Endothelial cell of umbilical vein (primary cell): ENCODE measurements at regions not wholly inside any gene's neighbourhood (a gene's known extent, or its start where the extent isn't known, plus 50 kb on each side); places are given as distances from the start of the nearest gene placed in this dataset.

ENCODE experiments used
- BruUV-seq: library from RNA; stranded (reverse); fragments of 400-500 nt; replicated peaks from 2 replicates; lab custom pipeline; 2021; lab: Mats Ljungman, UMichigan
- CTCF ChIA-PET: fragments of 300-600, 350-600 bp; sonication (Branson Sonifier 250); formaldehyde crosslinking; loops from one replicate; lab custom pipeline; 2021; ENCODE audit warnings: antibody characterized with exemption, inconsistent platforms; lab: Charles Lee
- POLR2A ChIA-PET: fragments of 300-600, 350-600 bp; sonication (Branson Sonifier 250); formaldehyde crosslinking; loops from one replicate; lab custom pipeline; 2021; ENCODE audit warnings: antibody characterized with exemption, inconsistent platforms; lab: Charles Lee
- DNase-seq: peaks from one replicate; pipeline ENCODE4 v3.0.0-alpha.2; 2011; ENCODE audit warnings: low read depth, low spot score
- FAIRE-seq: peaks from 2 replicates; lab custom pipeline; 2011; peaks lifted over from hg19 to GRCh38; lab: Jason Lieb, UNC
- H2AFZ ChIP-seq: 2 replicates; pipeline ENCODE4 v1.6.0; 2012; ENCODE audit warnings: low read depth, low read length, control low read depth, inconsistent platforms
- H3K27ac ChIP-seq: 2 replicates; pipeline ENCODE4 v1.5.1; 2011; ENCODE audit warnings: low read depth, mild to moderate bottlenecking, control low read depth, low read length, moderate library complexity; ENCODE audit not compliant: insufficient read depth
- H3K27me3 ChIP-seq, 2 experiments: 2 replicates each; pipeline versions ENCODE4 v1.6.0 to v1.6.1; 2011; ENCODE audit warnings: low read length in 2 of 2, mixed read lengths in 1 of 2; ENCODE audit not compliant: control insufficient read depth in 2 of 2, insufficient read depth in 2 of 2
- H3K36me3 ChIP-seq, 2 experiments: 2 replicates in 1 of 2; 3 replicates in 1 of 2; pipeline ENCODE4 v1.5.1; 2011; ENCODE audit warnings: low read length in 2 of 2, mild to moderate bottlenecking in 1 of 2, moderate library complexity in 1 of 2; ENCODE audit not compliant: control insufficient read depth in 2 of 2, insufficient read depth in 2 of 2; ENCODE audit errors: extremely low read depth in 1 of 2
- H3K4me1 ChIP-seq: 3 replicates; pipeline ENCODE4 v1.5.1; 2011; ENCODE audit warnings: mild to moderate bottlenecking, low read length; ENCODE audit not compliant: control insufficient read depth, insufficient read depth; ENCODE audit errors: extremely low read depth
- H3K4me2 ChIP-seq: 2 replicates; pipeline ENCODE4 v1.6.1; 2011; ENCODE audit warnings: low read length, control low read depth, mixed read lengths; ENCODE audit not compliant: insufficient read depth
- H3K4me3 ChIP-seq, 3 experiments: fragments of 200-600 bp in 1 of 3; sonication (generic), shearing (Covaris generic) in 1 of 3; replicated peaks in 1 of 3; 2 replicates each; pipeline ENCODE4 v1.5.1; 2011 to 2016; ENCODE audit warnings: control low read depth in 3 of 3, low read length in 3 of 3, mild to moderate bottlenecking in 2 of 3, inconsistent platforms in 1 of 3, low read depth in 1 of 3, moderate library complexity in 1 of 3; ENCODE audit not compliant: insufficient read depth in 1 of 3
- H3K79me2 ChIP-seq: 2 replicates; pipeline ENCODE4 v1.6.0; 2012; ENCODE audit warnings: low read length, inconsistent platforms; ENCODE audit not compliant: control insufficient read depth, insufficient read depth
- H3K9ac ChIP-seq: replicated peaks from 2 replicates; pipeline ENCODE3; 2011; ENCODE audit warnings: low read length, control low read depth; ENCODE audit not compliant: insufficient read depth; ENCODE audit errors: extremely low read depth
- H3K9me1 ChIP-seq: replicated peaks from 3 replicates; pipeline ENCODE4 v1.6.0; 2011; ENCODE audit warnings: mild to moderate bottlenecking, low read length; ENCODE audit not compliant: control insufficient read depth, insufficient read depth; ENCODE audit errors: extremely low read depth
- H3K9me3 ChIP-seq: replicated peaks from 2 replicates; pipeline ENCODE4 v1.5.1; 2012; ENCODE audit warnings: low read length, inconsistent platforms; ENCODE audit not compliant: control insufficient read depth, insufficient read depth
- H4K20me1 ChIP-seq: replicated peaks from 2 replicates; pipeline ENCODE3; 2011; ENCODE audit warnings: mild to moderate bottlenecking, low read length; ENCODE audit not compliant: control insufficient read depth, insufficient read depth; ENCODE audit errors: extremely low read depth
- EZH2 ChIP-seq: IDR thresholded peaks from 2 replicates; pipeline ENCODE4 v1.6.1; 2012; ENCODE audit warnings: borderline replicate concordance, low read depth, mild to moderate bottlenecking, moderate library complexity, low read length, inconsistent platforms; ENCODE audit not compliant: severe bottlenecking
- FOS ChIP-seq: IDR thresholded peaks from 2 replicates; pipeline ENCODE4 v1.6.1; 2011; ENCODE audit warnings: mild to moderate bottlenecking, low read length, moderate library complexity, borderline replicate concordance; ENCODE audit not compliant: insufficient read depth
- GATA2 ChIP-seq: IDR thresholded peaks from 2 replicates; pipeline ENCODE4 v1.7.0; 2011; ENCODE audit warnings: low read depth, mild to moderate bottlenecking, moderate library complexity, mixed read lengths, low read length; ENCODE audit not compliant: insufficient read length, insufficient read depth
- JUN ChIP-seq: IDR thresholded peaks from 2 replicates; pipeline ENCODE4 v1.6.1; 2011; ENCODE audit warnings: borderline replicate concordance, low read depth; ENCODE audit not compliant: insufficient read length, insufficient read depth
- MYC ChIP-seq: IDR thresholded peaks from one replicate; pipeline ENCODE4 v1.6.1; 2011; ENCODE audit warnings: mild to moderate bottlenecking, low read depth, low read length
- POLR2A ChIP-seq: IDR thresholded peaks from 2 replicates; pipeline ENCODE4 v1.6.1; 2012; ENCODE audit warnings: low read depth, mild to moderate bottlenecking, control low read depth, low read length
- POLR2AphosphoS5 ChIP-seq: IDR thresholded peaks from 2 replicates; pipeline ENCODE4 v1.6.1; 2012; ENCODE audit warnings: low read depth, mild to moderate bottlenecking, control low read depth, low read length, moderate library complexity; ENCODE audit not compliant: insufficient read depth
- dilution Hi-C: fragments of 300-500 bp; cut with MboI; formaldehyde crosslinking; loops from one replicate; pipeline ENCODE4 v1.15.0; 2019; ENCODE audit warnings: low sequenced_read_pairs; ENCODE audit not compliant: extremely low pct_ligation_motif_present
- intact Hi-C: fragments of 100-400 bp; cut with micrococcal nuclease; formaldehyde crosslinking; loops from one replicate; pipeline ENCODE4 v1.10.0; 2022
- TF ChIP-seq, protein P1 (sequence below), 2 donors: IDR thresholded peaks; 1 replicate in 1 of 2; 2 replicates in 1 of 2; pipeline ENCODE4 v1.5.1; 2011; ENCODE audit warnings: low read length in 2 of 2, mild to moderate bottlenecking in 2 of 2, moderate library complexity in 2 of 2, control low read depth in 1 of 2, inconsistent platforms in 1 of 2, low read depth in 1 of 2; ENCODE audit not compliant: insufficient read depth in 1 of 2; ENCODE audit errors: extremely low read depth in 1 of 2
- TF ChIP-seq, protein P2 (sequence below): IDR thresholded peaks from 2 replicates; pipeline ENCODE4 v1.6.1; 2011; ENCODE audit not compliant: insufficient read depth, insufficient read length

DNA sequence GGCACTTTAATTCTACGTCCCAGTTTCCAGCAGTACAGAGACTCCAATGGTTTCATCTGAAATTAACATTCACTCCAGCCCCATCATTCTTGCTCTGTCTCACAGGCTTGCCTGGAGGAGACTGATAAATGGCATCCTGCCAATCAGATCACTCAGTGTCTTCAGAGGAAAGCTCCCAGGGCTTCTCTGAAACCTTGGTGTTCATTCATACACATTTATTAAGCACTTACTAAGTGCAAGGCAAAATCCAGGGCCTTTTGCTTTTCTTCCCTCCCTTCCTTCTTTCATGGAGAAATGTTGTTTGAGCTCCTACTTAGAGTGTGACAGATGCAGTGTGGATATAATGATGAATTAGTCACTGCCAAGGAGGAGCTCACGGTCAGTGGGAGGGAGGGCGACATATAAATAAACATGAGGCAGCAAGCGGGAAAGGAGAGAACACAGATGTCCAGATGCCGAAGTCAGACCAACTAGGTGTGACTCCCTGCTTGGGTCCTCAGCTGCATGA is 106.7 kb upstream of the DTNBP1 start:
- intact Hi-C loops (no loop called here), dilution Hi-C loops (no loop called here)
- no peak overlapping the region for H3K9ac ChIP-seq
- POLR2A ChIA-PET: no interaction called here
- no peaks in the 10 kb centered on the region for H4K20me1 ChIP-seq
- no TSS peak for BruUV-seq
- no peaks in the 10 kb centered on the region for H3K4me1 ChIP-seq
- H3K79me2 ChIP-seq: no peaks in the 10 kb centered on the region
- H3K4me2 ChIP-seq: no peak overlapping the region
- H3K9me3 ChIP-seq: no peaks in the 10 kb centered on the region
- CTCF ChIA-PET: interaction anchor here (0.6 to 1.4 kb wide), 4 partner anchors 11 to 414 kb away, joined by 3 to 5 read pairs (median 3); no protein-coding TSS in a partner anchor
- DNase-seq: no peak
- H3K9me1 ChIP-seq: no peaks in the 10 kb centered on the region
- no peaks in the 10 kb centered on the region for H3K36me3 ChIP-seq
- no peak overlapping the region for H3K27ac ChIP-seq
- H3K27me3 ChIP-seq: peaks cover 0 to 3% of the 10 kb centered on the region in 2 experiments
- H2AFZ ChIP-seq: no peak overlapping the region
- H3K4me3 ChIP-seq: no peak overlapping the region
- no peak for TF ChIP-seq POLR2A
- no peak for TF ChIP-seq MYC
- no peak for TF ChIP-seq EZH2
- TF ChIP-seq, protein P1, sequence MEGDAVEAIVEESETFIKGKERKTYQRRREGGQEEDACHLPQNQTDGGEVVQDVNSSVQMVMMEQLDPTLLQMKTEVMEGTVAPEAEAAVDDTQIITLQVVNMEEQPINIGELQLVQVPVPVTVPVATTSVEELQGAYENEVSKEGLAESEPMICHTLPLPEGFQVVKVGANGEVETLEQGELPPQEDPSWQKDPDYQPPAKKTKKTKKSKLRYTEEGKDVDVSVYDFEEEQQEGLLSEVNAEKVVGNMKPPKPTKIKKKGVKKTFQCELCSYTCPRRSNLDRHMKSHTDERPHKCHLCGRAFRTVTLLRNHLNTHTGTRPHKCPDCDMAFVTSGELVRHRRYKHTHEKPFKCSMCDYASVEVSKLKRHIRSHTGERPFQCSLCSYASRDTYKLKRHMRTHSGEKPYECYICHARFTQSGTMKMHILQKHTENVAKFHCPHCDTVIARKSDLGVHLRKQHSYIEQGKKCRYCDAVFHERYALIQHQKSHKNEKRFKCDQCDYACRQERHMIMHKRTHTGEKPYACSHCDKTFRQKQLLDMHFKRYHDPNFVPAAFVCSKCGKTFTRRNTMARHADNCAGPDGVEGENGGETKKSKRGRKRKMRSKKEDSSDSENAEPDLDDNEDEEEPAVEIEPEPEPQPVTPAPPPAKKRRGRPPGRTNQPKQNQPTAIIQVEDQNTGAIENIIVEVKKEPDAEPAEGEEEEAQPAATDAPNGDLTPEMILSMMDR (IDR thresholded peaks at IDR 0.05; ENCODE audit: extremely low read depth in 1 of 2, insufficient read depth in 1 of 2, low read depth in 1 of 2, low read length in 2 of 2): no peak
- no peak for TF ChIP-seq POLR2AphosphoS5
- no peak for TF ChIP-seq JUN
- no peak for FAIRE-seq

- no peaks in the 10 kb centered on the region for H3K36me3 ChIP-seq
- DNase-seq (no peak), FAIRE-seq (no peak)
- H3K27ac ChIP-seq: no peak overlapping the region
- H3K9me1 ChIP-seq: no peaks in the 10 kb centered on the region
- H3K4me2 ChIP-seq: no peak overlapping the region
- dilution Hi-C loops (no loop called here), intact Hi-C loops (no loop called here)
- ChIA-PET POLR2A (no interaction called here), CTCF (interaction anchor here (1.1 to 1.4 kb wide), 2 partner anchors 11 to 363 kb away, joined by 3 read pairs; no protein-coding TSS in a partner anchor)
- no peak overlapping the region for H3K9ac ChIP-seq
- no TSS peak for BruUV-seq
- no peak overlapping the region for H3K4me3 ChIP-seq
- H3K9me3 ChIP-seq: no peaks in the 10 kb centered on the region
- peaks cover 0 to 3% of the 10 kb centered on the region in 2 experiments for H3K27me3 ChIP-seq
- no peaks in the 10 kb centered on the region for H3K4me1 ChIP-seq
- TF ChIP-seq GATA2 (no peak), JUN (no peak), POLR2AphosphoS5 (no peak), EZH2 (no peak), FOS (no peak), MYC (no peak)
- TF ChIP-seq, protein P2, sequence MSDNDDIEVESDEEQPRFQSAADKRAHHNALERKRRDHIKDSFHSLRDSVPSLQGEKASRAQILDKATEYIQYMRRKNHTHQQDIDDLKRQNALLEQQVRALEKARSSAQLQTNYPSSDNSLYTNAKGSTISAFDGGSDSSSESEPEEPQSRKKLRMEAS: no peak
- TF ChIP-seq, protein P1 (IDR thresholded peaks at IDR 0.05; ENCODE audit: extremely low read depth in 1 of 2, insufficient read depth in 1 of 2, low read depth in 1 of 2, low read length in 2 of 2): no peak
- H2AFZ ChIP-seq: no peak overlapping the region
- H4K20me1 ChIP-seq: no peaks in the 10 kb centered on the region
- H3K79me2 ChIP-seq: no peaks in the 10 kb centered on the region
Measured at GRCh38 chr6:15768999-15769398, 106.2 kb upstream of the DTNBP1 start.
